Coronary artery (tissue), 2 donors: ENCODE measurements at regions not wholly inside any gene's neighbourhood (a gene's known extent, or its start where the extent isn't known, plus 50 kb on each side); places are given as distances from the start of the nearest gene placed in this dataset.

ENCODE experiments used
- DNase-seq: peaks from one replicate; pipeline ENCODE4 v3.0.0-alpha.2; 2017; ENCODE audit warnings: low spot score
- H3K27ac ChIP-seq, 2 donors: fragments of 200-600 bp; sonication (generic); one replicate each; pipeline ENCODE4 v1.5.1; 2016 to 2019
- H3K4me3 ChIP-seq: fragments of 200-600 bp; sonication (generic); 2 replicates; pipeline ENCODE4 v1.5.1; 2016; ENCODE audit warnings: mild to moderate bottlenecking, moderate library complexity
- CTCF ChIP-seq: fragments of 200-600 bp; sonication (generic); IDR thresholded peaks from one replicate; pipeline ENCODE4 v1.5.1; 2019; ENCODE audit warnings: antibody characterized with exemption

- Histone ChIP-seq H3K27ac (no peak overlapping the region), H3K4me3 (no peak overlapping the region)
- no peak for TF ChIP-seq CTCF
- no peak for DNase-seq
These were observed 340.6 kb downstream of the HRH4 start for GRCh38 chr18:24801001-24801400.

- no peak for TF ChIP-seq CTCF
- Histone ChIP-seq H3K4me3 (no peak overlapping the region), H3K27ac (no peak overlapping the region)
- DNase-seq, result no peak
These were observed 342.0 kb downstream of the HRH4 start for GRCh38 chr18:24802456-24802855.

- no peak for DNase-seq
- H3K27ac ChIP-seq, result no peak overlapping the region
- no peak overlapping the region for H3K4me3 ChIP-seq
- TF ChIP-seq CTCF, result no peak
These were observed 344.7 kb downstream of the HRH4 start for GRCh38 chr18:24805156-24805555.

GRCh38 chr18:24809173-24809950, 348.9 kb downstream of the HRH4 start:
- H3K4me3 ChIP-seq, result no peak overlapping the region
- TF ChIP-seq CTCF, result no peak
- no peak overlapping the region for H3K27ac ChIP-seq
- no peak for DNase-seq

GRCh38 chr18:24810561-24811305, 350.3 kb downstream of the HRH4 start:
- no peak for DNase-seq
- Histone ChIP-seq H3K27ac (no peak overlapping the region), H3K4me3 (no peak overlapping the region)

GRCh38 chr18:24811950-24812681, 351.7 kb downstream of the HRH4 start:
- no peak for TF ChIP-seq CTCF
- Histone ChIP-seq H3K27ac (no peak overlapping the region), H3K4me3 (no peak overlapping the region)
- DNase-seq, result no peak

More at GRCh38 chr18:24810561-24811305, 350.3 kb downstream of the HRH4 start:
- TF ChIP-seq CTCF, result no peak
